GM19452 (cell line): ENCODE measurements at regions not wholly inside any gene's neighbourhood (a gene's known extent, or its start where the extent isn't known, plus 50 kb on each side); places are given as distances from the start of the nearest gene placed in this dataset.

ENCODE experiments used
- ATAC-seq: cut with Tn5 transposase; IDR thresholded peaks from one replicate; pipeline ENCODE4 v1.9.1; 2021; ENCODE audit not compliant: unreplicated experiment

DNA sequence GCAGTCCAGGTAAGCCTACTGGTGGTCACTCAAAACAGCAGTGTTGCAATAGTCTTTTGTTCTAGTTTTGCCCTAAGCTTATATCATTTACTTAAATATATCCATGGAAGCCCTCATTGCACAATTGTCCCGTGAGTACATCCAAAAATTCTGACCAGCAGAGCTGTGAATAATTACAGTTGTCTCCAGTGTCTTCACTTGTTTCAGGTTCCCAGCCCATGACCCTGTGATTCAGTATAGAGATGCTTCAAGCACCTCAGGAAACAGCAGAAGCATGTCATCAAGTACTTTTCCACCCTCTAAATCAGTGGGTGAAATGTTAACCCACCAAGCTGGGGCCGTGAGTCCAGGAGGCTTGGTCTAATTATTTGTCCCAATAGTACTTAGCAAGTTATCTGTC lies 214.9 kb upstream of the RPS6KA3 start:
- ATAC-seq: no peak

DNA sequence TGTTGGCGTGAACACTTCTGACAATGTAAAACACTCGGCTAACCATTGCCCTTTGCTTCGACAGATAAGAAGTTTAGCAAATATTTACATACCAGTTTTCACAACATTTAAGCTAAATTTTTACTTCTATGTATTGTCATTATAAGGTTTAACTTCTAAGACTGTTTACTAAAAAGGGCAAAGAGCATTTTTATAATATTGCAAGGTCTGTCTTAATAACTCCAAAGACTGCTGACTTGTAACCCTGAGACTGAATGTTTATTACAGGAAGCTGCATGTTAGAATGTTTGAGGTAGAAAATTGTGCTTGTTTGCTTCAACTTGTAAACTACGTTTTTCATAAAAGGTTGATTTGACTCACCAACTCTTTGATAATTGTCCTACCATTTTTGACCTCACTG lies 213.2 kb upstream of the RPS6KA3 start:
- no peak for ATAC-seq

DNA sequence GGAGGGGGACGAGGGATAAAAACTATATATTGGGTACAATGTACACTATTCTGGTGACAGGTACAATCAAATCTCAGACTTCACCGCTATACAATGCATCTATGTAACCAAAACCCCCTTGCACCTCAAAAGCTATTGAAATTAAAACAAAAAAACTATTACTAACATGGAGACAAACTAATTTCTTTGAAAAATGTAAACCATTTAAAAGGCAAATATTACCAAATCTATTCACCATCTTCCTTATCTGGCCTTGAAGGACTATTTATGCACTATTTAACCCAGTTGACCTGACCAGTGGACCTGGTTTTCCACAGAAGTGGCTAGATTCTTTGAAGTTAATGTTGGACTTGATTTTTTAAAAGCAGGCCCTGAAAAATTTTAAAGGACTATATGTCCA lies 212.3 kb upstream of the RPS6KA3 start:
- no peak for ATAC-seq

DNA sequence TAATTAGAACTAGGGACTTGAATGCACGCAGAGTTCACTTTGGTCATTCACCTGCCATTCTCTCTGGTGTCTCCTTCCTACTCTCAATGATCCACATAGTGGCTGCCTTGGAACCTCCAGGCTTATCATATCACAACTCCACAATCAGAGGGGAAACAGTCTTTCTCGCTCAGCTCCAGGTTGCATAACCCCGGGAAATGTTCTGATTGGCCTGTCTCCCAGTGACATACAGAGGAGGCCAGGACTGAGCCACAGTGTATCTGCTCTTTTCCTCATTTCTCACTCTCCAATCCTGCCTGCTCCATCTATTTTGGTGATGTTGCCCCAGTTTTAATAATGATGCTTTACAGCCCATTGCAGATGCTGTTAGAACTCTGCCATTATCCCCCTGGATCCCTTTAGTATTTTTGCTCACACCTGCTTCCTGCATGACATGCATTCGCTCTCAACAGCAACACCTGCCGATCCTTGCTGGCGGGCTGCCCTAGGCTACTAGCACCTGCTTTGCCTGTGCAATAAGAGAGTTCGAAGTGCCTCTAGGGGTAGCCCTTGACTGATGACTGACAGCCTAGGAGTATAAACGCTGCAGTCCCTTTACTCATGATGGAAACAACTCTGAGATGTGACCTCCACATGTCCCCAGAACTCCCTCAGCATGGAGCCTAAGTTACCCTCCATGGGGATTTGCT lies 211.3 kb upstream of the RPS6KA3 start:
- no peak for ATAC-seq

DNA sequence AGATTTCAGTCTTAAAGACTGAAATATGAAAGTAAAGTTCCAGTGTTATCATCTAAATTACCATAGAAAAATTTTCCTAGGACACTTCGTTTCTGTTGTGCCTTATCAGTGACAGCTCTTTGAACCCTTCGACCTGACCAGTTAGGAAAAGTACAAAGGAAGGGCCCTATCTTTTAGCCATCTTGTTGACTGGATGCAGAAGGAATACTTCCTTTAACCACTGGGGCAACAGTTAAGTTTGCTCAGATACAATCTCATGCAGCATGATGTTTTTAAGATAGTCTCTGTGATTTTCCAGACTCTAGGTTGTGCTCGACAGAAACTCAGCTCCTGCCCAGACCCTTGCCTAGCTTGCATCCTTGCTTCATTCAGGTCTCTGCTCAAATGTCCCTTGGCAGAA lies 210.5 kb upstream of the RPS6KA3 start:
- no peak for ATAC-seq

DNA sequence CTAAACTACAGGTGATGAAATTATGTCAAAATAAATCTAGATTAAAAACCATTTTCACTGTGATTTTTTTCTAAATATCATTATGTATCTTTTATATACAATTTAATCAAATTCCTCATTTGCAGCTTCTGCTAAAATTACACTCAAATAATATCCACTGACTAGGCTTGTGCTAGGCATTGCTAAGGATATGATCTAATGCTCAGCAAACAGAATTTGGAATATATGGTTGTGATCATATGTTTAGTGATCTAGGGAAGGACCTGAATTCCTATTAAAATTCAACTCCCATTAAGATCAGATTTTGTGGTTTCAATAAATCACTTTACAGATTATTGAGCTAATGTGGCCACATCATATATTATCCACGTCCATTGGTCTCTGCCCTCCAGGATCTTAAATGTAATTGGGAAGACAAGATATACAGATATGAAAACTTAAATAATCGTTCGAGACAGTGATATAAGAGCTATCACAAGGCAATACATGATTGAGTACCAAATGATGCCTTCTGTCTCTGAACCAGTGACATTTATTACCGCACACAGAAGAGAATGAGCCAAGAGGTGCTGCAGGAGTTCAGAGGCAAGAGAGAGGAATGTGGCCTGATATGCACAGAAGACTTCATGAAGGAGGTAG lies 206.0 kb upstream of the RPS6KA3 start:
- no peak for ATAC-seq

DNA sequence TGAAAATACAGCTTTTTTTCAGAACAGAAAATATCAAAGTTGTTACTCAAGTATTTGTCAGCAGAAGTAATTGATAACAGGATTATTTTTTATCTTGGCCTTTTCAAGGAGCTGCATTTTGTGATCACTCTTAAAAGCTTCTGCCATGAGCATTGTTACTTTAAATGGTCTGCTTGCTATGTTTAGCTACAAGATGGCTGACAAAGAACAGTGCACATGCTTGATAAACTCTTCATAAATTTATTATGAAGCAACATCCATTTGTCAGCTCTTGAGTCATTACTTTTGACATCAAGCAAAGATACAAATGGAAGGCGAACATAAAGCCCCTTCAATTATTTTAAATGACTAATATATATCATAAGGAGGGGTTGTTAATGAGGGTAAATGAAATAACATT lies 205.4 kb upstream of the RPS6KA3 start:
- no peak for ATAC-seq

DNA sequence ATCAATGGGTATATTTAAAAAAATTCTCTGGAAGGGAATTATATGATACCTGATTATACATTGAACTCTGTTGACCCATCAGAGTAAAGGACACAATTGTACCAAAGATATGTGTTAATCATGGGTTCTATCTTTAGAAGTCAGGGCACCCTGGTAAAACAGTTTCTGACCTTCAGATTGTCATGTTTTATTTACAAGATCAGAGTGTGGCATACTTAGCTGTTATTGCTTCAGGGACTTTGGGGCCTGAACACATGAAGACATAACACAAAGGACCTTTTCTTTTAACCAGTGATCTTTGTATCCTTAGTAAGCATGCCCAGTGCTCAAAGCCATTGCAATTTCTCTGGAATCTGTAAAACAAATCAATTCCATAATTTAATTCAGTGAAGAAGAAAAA lies 204.8 kb upstream of the RPS6KA3 start:
- no peak for ATAC-seq

DNA sequence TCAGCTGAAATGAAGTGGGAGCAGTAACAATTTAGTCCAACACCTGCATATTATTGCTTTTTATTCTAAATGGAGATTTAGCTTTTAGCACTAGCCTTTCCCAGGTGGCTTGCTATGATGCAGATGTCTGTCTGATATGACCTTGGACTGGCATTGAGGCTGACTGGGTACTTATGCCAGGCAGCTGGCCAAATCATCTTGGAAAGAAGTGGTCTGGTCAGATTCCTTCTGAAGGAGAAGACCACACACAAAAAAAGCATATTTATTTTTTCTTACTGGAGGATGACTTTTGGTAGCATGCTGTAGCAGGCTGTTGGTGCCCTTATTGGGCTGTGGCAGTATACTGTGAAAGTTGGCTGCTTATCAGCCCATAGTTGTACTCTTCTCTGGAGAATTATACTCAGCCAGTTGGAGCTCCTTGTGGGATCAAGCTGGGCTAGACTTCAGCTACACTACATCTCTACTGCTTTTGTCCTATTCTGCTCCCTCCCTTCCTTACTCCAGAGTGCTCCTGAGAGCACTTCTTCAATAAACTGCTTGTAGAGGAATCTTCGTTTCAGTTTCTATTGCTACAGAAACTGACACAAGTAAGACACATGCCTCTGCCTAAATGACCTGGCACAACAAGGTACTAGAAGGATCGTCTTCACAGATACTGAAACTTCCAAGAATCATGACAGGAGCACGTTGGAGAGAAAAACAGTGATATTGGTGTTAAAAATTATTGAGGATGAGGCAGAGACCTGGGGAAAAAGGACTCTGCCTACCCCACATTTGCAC lies 196.8 kb upstream of the RPS6KA3 start:
- no peak for ATAC-seq

DNA sequence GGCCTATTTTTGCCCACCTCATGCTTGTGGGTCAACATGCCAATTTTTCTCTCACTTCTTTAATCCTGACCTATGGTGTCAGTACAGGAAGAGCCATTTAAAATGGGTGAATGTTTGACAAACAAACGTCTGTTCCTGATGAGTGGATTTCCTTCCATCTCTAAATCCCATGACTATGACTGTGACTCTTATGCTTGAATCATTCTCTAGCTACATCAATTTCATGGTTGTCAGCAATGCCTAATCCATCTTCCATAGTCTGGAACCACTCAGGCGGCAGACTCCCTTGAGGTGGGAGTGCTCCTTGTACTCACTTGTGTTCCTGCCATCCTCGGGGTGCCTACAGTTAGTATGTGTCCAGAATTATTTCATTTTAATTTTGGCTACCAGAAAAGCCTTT lies 194.9 kb upstream of the RPS6KA3 start:
- ATAC-seq: no peak

DNA sequence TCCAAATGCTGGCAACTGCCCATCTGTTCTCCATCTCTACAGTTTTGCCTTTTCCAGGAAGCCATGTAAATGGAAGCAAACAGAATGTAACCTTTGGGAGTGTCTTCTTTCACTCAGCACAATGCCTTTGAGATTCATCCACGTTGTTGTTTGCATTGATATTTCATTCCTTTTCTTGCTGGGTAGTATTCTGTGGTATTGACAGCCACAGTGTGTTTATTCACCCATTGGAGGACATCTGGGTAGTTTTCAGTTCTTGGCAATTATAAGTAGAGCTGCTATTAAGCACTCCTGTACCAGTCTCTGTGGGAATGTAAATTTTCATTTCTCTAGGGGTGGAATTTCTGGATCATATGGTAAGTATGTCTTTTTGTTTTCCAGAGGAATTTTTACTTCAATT lies 194.3 kb upstream of the RPS6KA3 start:
- ATAC-seq: no peak

DNA sequence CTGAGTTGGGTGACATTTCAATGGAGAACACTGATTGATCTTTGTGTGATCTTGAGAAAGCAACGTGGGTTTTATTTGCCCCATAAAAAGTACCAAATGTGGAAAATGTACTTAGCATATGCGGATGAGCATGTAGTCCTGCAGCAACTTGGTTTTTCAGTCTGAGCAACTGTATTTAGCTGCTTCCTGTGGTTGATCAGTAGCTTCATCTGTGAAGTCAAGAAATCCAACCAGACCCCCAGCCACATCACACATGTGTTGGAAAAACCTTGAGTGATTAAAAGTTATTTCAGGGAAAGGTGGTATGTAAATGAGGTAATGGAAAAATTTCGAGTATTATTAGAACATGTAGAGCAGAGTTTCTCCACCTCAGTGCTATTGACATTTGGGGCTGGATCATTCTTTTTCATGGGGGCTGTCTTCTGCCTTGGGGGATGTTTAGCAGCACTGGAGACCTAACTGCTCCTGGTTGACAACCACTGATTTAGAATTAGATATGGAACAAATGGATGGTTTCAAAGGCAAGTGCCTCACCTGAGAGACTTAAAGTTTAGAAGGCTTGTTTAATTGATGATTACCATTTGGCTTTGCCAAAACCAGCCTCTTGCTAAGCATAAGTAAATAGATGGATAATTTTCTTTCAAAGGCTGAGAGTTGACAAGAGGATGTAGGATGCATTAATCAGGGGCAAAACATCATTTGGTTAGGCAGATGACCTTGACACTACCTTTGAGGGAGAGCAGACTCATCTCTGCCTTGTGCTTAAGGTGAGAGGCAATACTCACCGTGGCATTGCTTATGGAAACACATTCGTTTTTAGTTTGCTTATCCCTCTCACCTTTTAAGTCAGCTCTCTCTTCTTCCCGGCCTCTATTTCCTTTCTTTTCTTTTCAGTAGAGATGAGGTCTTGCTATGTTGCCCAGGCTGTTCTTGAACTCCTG lies 193.0 kb upstream of the RPS6KA3 start:
- no peak for ATAC-seq

DNA sequence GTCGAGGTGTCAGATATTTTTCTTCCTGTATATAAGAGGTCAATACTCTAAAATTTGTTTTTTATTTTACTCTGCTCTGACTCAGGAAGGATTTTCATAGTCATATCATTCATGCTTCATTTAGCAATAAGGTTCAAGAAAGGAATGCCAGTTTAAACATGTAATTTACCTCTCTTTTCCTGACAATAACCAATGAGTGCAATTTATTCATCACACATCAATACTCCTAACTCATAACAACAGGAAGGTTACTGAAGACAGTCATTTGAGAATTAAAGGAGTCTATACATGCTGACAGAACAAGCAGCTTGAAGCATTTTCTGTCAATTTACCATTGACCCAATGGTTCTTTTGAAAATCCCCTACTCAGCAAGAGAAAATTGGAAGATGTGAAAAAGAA lies 190.3 kb upstream of the RPS6KA3 start:
- no peak for ATAC-seq

DNA sequence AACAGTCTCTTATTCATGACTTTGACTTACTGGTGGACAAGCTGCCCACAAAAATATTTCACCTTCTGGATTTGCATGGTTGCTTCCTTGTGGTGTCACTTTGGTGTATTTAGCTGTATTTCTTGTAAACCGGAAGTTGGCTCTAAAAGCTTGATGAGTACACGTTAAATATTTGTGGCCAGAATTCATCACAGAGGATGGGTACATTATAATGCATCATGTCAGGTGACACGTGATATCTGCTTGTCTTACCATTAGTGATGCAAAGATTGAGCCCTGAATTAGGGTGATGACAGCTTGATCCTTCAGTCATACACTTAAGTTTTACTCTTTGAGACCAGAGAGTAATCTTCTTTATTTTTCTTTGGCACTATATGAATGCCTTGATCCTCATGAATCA lies 188.3 kb upstream of the RPS6KA3 start:
- ATAC-seq: no peak

DNA sequence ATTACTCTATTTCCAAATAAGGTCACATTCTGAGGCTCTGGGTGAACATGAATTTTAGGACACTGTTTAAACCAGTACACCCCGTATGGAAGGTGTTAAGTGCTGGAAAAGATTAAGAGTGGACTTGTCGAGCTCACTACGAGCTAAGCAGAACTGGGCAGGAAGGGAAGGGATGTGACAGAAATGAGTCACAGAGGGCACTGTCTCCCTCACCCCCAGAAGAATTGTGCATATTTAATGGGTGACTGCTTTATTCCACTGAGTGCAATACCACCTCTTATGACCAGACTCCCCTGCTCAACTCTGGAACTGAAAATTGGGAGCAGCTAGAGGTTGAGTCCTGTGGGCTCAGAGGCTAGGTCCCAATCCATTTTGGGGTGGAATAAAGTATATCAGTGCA lies 187.4 kb upstream of the RPS6KA3 start:
- no peak for ATAC-seq

DNA sequence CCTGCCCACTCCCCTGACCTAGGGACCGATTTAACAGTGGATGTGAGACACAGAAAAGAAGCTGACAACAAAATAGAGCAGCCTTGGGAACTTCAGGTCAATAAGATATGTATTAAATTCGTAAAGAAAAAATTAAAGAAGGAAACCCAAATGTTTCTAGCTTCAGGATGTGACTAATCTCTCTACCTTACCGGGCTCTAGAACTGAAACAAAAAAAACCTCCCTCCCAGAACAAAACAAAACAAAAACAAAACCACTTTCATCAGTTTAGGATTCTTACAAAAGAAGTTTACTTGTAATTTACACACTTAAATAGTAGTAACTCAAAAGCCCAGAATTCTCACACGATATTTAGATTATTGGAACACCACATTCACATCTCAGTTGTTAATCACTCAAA lies 185.8 kb upstream of the RPS6KA3 start:
- no peak for ATAC-seq

DNA sequence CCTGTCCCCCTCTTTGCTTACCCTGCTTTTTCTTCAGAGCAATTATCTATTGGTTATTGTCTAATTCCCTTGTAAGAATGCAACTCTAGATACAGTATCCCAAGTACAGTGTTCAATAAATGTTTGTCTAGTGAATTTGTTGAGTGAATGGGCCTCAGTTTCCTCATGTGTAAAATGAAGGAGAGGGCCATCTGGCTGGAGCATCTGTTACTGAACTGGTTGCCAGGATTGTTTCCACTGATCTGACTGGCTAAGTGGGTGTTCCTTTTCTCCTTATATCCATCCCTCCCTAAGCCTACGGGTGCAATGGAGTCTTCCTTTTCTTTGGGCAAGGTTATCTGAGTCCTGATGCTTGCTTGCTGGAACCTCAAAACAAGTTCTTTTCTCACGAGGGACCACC lies 185.2 kb upstream of the RPS6KA3 start:
- ATAC-seq: no peak

DNA sequence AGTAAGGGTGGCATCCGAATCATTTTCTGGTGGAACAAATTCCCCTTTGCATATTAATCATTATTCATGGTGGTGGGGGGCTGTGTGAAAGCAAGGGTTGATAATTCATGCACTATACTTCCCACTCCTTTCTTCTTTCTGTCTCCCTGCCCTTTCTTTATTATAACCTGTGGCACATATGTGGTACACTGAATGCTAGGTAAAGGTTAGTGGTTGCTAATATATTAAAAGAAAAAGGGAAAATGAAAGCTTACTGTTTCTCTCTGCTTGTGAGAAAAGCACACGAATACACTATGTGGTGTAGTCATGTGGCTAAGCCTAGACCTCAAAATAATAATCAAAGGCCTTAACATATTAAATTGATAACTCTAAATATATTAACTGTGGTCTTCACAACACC lies 178.4 kb upstream of the RPS6KA3 start:
- no peak for ATAC-seq

DNA sequence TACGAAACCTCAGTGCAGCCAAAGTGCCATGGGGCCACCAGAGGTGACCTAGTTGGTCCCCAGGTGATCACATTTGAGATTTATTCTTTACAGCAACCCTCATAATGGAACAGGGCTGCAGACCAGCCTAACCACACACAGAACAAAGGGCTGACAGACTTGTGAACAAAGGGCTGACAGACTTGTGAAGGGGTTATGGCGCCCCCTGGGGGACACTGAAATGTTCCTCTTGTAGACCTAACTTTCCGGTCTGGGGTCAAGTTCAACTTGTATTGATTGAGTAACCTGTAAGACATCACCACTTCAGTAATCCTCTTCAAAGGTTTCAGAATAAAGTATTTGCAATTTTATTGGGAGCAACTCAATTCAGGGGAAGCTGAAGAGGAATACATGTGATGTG lies 175.9 kb upstream of the RPS6KA3 start:
- no peak for ATAC-seq

DNA sequence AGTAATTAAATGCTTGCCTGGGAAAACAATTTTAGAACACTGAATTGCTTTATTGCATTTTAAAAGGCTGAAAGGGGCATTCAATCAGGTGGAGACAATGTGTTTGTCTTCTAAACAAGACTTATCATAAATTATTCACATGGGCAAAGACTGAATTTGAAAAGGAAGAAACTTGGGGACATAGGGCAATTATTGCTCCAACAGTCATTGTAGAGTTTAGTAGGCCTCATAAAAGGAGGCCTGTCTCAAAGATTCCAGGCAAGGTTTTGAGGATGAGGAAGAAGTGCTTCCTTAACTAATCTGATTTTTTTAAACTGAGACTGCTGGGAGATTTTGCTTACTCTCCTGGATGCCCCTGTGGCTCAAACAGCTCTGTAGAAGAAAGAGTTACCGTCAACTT lies 174.4 kb upstream of the RPS6KA3 start:
- no peak for ATAC-seq

DNA sequence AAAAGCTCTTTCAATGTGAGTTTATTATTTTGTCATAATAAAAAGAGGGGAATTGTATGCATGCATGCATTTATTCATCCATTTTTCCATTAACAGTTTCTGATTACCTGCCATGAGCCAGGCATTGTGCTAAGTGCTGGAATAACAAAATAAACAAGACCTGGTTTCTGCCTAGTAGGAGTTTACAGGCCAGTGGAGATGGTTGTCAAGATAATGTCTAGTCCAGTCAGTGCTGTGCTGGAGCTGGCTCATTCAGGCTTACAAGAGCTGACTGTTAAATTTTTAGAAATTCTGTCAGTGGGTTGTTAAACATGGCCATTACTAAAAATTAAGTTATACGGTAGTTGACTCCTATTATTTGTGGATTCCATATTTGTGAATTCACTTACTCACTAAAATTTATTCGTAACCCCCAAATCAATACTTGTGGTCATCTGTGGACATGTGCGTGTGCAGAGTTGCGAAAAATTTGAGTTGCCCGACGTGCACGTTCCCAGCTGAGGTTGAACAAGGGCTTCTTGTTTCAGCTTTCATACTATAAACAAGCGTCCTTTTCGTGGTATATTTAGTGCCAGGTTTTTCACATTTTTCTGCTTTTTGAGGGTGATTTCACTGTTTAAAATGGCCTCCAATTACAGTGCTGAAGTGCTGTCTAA lies 172.3 kb upstream of the RPS6KA3 start:
- no peak for ATAC-seq
